ENCODE measurements at regions not wholly inside any gene's neighbourhood (a gene's known extent, or its start where the extent isn't known, plus 50 kb on each side); places are given as distances from the start of the nearest gene placed in this dataset.

DNA sequence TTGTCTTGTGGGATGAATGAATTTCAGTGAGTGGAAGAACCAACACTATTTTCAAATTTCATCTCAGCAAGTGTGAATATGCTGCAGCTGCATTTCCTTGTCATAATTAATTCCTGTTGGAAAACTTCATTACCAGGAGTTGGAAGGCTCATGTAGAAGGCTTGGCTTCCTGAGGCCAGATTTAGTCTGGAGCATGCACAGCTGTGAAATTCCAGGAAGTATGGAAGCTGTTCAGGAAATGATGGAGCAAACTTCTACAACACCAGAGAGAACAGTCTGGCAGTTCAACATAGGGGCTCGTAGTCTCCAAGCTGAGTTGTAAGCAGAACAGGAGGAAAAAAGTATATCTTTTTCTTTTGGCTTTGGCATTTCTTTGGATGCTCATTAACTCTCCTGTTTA, 1439.9 kb upstream of the CELF2 start:
- TF ChIP-seq POLR2A (IDR thresholded peaks at IDR 0.05) (no peak), CTCF (IDR thresholded peaks at IDR 0.05) (no peak)

Measured in thyroid gland (tissue), 4 donors.